HG03457 (cell line): ENCODE measurements at regions not wholly inside any gene's neighbourhood (a gene's known extent, or its start where the extent isn't known, plus 50 kb on each side); places are given as distances from the start of the nearest gene placed in this dataset.
"Not testable (repeated sequence)": the region's sequence is repeated elsewhere in the genome, so short reads cannot be mapped to it uniquely, and the experiment has no call there.

Experiments
- ATAC-seq: cut with Tn5 transposase; IDR thresholded peaks from one replicate; pipeline ENCODE4 v1.9.1; 2021; ENCODE audit warnings: moderate number of reproducible peaks; ENCODE audit not compliant: unreplicated experiment

DNA sequence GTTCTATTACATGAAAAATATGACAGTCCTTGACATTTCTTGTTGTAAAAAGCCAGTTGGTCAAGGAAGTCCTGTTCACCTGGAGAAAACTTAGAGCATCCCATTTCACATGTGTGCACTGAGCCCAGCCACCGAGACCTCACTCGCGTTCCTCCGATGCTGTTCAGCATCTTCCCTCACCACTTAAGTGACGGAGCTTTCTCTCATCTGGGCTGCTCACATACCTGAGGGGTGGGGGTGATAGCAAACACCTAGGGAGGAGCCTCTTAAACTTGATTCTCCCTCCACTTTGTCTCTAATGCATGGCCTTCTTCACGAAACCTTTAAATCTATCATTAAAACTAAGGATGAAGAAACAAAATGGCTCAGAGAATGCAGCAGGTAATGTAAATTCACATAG, 950.2 kb downstream of the GATA3 start:
- ATAC-seq, result no peak

DNA sequence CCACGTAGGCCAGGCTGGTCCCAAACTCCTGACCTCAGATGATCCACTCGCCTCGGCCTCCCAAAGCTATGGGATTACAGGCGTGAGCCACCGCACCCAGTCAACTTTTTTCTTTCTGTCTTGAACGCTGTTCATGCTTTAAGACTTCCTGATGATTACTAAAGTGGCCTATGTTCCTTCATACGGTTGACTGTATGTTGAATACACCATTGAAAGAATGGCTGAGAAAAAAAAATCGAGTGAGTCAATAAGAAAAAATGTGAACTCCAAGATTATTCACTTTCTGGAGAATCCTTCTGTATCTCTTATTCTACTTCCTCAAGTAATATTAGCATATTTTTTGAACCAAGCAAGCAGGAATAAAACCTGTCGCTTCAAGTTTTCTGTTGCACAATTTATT, 955.0 kb downstream of the GATA3 start:
- no peak for ATAC-seq

DNA sequence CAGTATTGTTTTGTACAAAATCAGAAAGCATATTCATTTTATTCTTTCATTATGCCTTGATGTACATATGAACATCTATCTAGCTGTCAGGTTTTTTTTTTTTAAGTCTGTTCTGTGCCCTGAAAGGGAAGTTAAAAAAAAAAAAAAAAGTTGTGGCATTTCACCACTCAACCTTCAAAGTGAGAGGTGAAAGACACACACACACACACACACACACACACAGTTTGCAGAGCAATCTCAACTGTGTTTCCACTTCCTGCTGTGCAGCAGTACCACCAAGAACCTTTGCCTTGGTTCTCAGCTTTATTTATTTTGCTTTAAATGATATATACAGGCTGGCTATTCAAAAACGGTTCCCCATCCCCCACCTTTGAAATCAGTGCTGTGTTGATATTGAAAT, 955.6 kb downstream of the GATA3 start:
- ATAC-seq, result no peak

GRCh38 chr10:9010931-9011670, 956.6 kb downstream of the GATA3 start:
- ATAC-seq, result no peak

DNA sequence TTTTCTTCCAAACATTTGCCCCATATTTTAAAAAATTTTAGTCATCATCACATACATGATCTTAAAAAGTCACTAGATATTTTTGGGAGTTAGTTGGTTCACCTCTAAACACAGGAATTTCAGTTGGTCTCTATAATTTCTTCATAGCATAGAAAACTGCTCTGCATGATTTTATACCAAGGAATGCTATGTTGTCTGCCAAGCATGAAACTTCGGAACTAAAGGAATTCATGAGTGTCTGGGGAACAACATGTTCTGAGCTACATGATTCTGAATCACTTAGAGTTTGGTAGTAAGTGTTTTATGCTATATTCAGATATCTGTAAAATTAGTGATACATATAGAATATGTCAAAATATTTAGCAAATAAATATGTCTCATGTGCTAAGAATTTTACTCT, 957.8 kb downstream of the GATA3 start:
- no peak for ATAC-seq

GRCh38 chr10:9015005-9015404, 960.5 kb downstream of the GATA3 start:
- ATAC-seq, result no peak

DNA sequence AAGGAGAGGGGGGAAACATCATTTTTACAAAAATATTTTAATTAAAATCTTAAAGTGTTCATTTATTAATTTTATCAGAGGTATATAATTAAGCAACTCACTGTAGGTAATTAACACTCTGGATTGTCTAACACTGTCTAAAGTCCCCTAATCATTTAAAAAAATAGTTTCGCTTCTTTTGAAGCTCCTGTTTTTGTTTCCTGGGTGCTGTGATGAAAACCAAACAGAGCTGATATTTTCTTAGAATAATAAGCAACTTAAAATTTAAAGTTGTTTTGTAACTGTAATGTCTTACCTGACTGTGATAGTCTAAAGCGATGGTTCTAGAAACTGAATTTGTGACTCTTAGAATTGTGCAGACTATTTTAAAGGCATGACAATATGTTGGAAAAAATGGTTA, 961.0 kb downstream of the GATA3 start:
- ATAC-seq, result no peak

GRCh38 chr10:9016930-9017329, 962.4 kb downstream of the GATA3 start:
- no peak for ATAC-seq

GRCh38 chr10:9018195-9019173, 964.0 kb downstream of the GATA3 start:
- ATAC-seq, result no peak

GRCh38 chr10:9023206-9023605, 968.7 kb downstream of the GATA3 start:
- ATAC-seq, result no peak

- no peak for ATAC-seq
Observed at GRCh38 chr10:9024210-9024609, 969.7 kb downstream of the GATA3 start.

GRCh38 chr10:9028231-9028630, 973.7 kb downstream of the GATA3 start:
- no peak for ATAC-seq

- ATAC-seq, result no peak
Observed at GRCh38 chr10:9035355-9035754, 980.9 kb downstream of the GATA3 start.

- ATAC-seq, result no peak
Observed at GRCh38 chr10:9036711-9037204, 982.3 kb downstream of the GATA3 start.

DNA sequence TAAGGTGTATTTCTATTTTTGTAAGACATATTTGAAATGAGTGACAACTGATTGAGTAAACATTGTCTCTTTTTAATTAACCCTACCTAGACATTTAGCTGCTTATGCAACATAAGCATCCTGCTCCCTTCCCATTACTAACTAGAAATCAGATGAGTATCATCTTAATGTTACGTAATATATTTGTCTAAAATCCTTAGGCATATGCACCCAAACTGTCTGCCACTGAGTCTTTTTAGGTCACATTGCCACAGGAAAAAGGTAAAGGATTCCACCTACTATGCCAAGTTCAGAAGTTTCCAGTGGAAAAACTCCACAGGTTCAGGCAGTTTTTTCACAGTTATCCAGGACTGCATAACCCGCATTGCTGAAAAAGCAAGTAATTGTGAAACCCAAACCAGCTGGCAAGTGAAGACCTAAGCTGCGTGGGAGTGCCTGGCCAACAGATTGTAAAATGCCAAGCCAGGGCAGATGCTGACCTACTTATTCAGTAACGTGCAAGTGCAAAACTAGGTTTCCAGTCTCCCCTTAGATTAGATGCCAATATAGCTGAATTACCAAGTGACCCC, 983.7 kb downstream of the GATA3 start:
- ATAC-seq, result no peak

DNA sequence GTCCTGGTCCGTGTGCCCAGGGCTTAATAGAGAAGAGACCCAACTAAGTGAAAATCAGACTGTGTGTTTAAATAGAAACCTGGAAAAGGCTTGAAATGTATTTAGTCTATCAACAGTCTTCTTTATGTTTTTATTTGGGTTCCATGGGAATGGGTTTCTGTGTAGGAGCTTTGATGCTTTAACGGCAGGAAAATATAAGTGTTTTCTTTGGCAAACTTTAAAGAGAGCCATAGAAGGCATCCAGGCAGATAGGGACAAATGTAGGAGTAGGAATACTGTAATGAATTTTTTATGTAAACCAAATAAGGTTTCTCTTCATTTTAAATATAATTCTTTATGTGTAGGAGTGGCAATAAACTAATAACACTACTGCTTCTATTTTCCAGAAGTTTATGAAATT, 989.0 kb downstream of the GATA3 start:
- no peak for ATAC-seq

DNA sequence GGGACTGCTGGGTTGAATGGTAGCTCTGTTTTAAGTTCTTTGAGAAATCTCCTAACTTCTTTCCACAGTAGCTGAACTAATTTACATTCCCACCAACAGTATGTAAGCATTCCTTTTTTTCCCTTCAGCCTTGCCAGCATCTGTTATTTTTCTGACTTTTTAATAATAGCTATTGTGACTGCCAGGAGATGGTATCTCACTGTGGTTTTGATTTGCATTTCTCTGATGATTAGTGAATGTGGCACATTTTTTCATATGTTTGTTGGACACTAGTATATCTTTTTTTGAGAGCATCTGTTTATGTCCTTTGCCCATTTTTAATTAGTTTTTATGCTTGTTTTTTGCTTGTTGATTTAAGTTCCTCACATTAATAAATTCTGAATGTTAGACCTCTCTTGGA, 990.8 kb downstream of the GATA3 start:
- no peak for ATAC-seq

DNA sequence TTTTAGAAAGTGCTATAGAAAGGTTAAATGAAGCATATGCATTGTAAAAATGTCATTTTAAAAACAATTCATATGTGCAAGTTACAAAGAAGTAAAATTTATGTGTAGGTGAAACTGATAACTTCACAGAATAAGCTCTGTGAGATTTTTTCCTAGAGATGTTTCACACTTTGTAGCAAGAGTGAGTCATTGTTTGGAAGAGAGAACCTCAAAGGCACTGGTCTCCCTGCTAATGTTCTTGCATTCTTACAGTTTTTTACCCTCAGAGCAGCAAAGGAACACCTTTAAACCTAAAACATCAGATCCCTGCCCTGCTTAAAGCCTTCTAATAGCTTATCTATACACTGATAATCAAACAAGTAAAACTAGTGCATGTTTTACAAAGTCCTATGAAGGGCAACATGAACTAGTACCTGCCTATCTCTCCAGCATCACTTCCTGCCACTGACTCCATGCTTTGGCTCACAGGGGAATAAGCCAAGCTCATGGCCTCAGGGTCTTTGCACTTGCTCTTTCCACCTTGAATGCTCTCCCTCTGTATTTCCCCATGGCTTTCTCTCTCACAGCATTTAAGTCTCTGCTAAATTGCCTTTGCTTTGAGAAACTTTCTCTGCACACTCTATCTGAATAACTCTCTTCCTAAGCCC, 997.0 kb downstream of the GATA3 start:
- no peak for ATAC-seq

GRCh38 chr10:9052767-9053166, 998.3 kb downstream of the GATA3 start:
- no peak for ATAC-seq

DNA sequence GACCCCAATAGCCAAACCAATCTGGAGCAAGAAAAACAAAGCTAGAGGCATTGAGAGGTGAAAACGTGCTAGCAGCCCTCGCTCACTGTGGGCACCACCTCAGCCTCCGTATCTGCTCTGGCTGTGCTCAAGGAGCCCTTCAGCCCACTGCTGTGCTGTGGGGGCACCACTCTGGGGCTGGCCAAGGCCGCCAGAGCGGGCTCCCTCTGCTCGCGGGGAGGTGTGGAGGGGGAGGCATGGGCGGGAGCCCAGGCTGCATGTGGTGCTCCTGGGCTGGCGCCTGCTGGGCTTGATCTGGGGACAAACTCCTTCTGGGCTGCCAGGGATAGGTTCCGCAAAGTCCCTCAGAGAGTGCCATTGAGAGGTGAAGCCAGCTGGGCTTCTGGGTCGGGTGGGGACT, 1002.0 kb downstream of the GATA3 start:
- ATAC-seq, result no peak

DNA sequence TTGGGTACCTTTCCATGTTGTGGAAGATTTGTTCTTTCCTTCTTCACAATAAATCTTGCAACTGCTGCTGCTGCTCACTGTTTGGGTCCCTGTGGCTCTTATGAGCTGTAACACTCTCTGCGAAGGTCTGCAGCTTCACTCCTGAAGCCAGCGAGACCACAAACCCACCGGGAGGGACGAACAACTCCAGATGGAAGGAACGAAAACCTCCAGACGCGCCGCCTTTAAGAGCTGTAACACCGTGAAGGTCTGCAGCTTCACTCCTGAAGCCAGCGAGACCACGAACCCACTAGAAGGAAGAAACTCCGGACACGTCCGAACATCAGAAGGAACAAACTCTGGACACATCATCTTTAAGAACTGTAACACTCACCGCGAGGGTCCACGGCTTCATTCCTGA, 1002.8 kb downstream of the GATA3 start:
- ATAC-seq, result not testable (repeated sequence)
